CD4-positive, alpha-beta T cell treated with Interleukin-1 beta for 1 hour (primary cell): ENCODE measurements at regions not wholly inside any gene's neighbourhood (a gene's known extent, or its start where the extent isn't known, plus 50 kb on each side); places are given as distances from the start of the nearest gene placed in this dataset.
"Not testable (repeated sequence)": the region's sequence is repeated elsewhere in the genome, so short reads cannot be mapped to it uniquely, and the experiment has no call there.

Experiments used
- DNase-seq, 2 donors: peaks; one replicate each; pipeline ENCODE4 v3.0.0-alpha.2; 2020 to 2022

DNA sequence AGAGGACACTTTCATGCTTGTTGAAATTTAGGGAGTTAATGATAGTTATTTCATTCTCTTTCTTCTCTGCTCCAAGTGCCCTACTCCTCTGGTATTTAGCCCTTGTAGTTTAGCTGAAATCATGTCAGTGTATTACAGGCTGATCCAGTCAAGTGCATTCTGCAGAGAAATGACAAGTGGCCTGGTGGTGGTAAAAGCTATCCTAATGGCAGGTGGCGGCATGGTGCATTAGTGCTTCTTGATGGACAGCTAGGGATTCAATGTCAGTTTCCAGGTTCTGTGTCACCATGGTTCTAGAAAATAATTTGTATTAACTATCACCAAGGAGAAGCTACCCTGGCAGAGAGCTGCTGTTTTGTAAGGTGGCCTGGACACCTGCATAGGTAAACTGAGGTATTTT is 90.0 kb upstream of the BNIP2 start:
- no peak for DNase-seq

GRCh38 chr15:59764775-59765174 is 75.7 kb upstream of the BNIP2 start:
- DNase-seq = no peak

- no peak for DNase-seq
Observed at GRCh38 chr15:59762558-59762957, 73.4 kb upstream of the BNIP2 start.

- DNase-seq = not testable (repeated sequence)
Observed at GRCh38 chr15:59760256-59760655, 71.1 kb upstream of the BNIP2 start.

DNA sequence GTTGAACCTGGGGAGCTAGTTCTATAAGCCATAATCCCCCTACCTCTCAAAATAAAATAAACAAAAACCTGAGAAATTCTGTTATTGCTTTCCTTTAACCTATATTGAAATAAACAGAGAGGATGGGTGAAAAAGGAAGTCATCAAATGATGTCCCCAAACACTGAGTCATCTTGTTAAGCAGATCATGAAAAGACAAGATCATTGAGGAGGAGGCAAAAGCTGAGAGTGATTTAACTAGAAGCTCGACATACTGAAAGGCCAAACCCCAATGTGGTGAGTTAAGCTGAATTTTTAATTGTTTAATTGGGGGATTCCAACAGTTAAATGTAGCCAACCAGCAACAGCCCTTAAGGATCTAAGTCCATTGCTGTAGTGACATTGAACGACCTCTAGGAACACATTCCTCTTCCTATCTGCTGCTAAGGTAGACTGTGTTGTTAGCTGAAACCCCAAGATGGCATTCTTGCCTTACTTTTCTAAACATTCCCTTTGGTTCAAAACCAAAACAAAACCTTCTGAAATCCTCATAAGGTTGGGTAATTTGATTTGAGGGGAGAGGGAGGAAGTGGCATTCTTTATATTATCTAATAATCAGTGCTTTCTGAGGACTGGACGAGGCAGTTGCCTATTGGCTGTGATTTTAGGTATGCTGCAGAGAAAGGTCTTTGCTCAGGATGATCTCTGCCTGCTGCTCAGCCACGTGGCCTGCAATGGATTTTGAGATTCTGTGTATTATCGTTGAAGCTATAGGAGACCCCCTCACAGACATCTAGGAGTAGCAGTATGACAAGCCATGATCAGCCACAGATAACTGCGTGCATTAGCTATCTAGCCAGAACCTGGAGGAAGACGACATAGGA is 62.7 kb upstream of the BNIP2 start:
- peak in 1 of 2 donors; percentile 67 for DNase-seq

GRCh38 chr15:59746777-59747176 is 57.7 kb upstream of the BNIP2 start:
- DNase-seq = no peak

- DNase-seq = peak in 1 of 2 donors; percentile 2
Observed at GRCh38 chr15:59741274-59741906, 52.3 kb upstream of the BNIP2 start.

DNA sequence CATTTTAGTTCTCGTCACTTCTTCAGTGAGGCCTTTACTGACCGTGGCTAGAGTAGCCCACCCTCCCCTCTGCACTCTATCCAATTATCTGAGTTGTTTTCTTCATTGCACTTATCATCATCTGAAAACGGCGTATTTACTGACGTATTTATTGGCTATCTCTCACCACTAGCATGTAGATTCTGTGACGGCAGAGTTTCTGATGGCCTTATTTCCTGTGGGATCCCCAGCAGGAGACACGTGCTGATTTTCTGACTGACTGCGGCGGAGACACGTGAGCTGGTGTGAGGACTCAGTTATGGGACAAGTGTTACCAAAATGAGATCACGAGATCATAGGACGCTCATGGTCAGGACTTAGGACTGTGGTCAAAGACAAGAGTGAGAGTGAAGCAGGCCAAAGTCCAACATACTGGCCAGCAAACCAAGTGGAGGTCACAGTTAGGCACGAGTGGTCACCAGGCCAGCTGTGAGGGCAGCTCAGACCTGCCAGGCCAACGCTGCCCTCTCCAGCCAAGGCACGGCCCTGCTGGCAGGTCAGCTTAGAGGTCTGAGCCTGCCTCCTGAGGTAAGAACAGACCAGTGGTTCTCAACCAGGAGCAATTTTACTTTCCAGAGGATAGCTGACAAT is 50.6 kb upstream of the BNIP2 start:
- no peak for DNase-seq
